GM23248 (cell line): ENCODE measurements at regions not wholly inside any gene's neighbourhood (a gene's known extent, or its start where the extent isn't known, plus 50 kb on each side); places are given as distances from the start of the nearest gene placed in this dataset.
"Not testable (repeated sequence)": the region's sequence is repeated elsewhere in the genome, so short reads cannot be mapped to it uniquely, and the experiment has no call there.

Experiments used
- DNase-seq: peaks from one replicate; pipeline ENCODE4 v3.0.0-alpha.2; 2015
- H2AFZ ChIP-seq: fragments of 200-600 bp; sonication (generic); 2 replicates; pipeline ENCODE4 v1.6.1; 2016; ENCODE audit warnings: antibody characterized with exemption
- H3F3A ChIP-seq: fragments of 200-600 bp; sonication (generic); 2 replicates; pipeline ENCODE4 v1.6.1; 2016; ENCODE audit warnings: mild to moderate bottlenecking, antibody characterized with exemption, mixed run types; ENCODE audit not compliant: insufficient read depth
- H3K27ac ChIP-seq: fragments of 200-600 bp; sonication (generic); 2 replicates; pipeline ENCODE4 v1.5.1; 2016; ENCODE audit warnings: mild to moderate bottlenecking
- H3K27me3 ChIP-seq: fragments of 200-600 bp; sonication (generic); replicated peaks from 2 replicates; pipeline ENCODE4 v1.6.1; 2016; ENCODE audit warnings: mild to moderate bottlenecking; ENCODE audit not compliant: insufficient read depth
- H3K36me3 ChIP-seq: fragments of 200-600 bp; sonication (generic); 2 replicates; pipeline ENCODE4 v1.6.1; 2016; ENCODE audit warnings: low read depth, mild to moderate bottlenecking
- H3K4me1 ChIP-seq: fragments of 200-600 bp; sonication (generic); 2 replicates; pipeline ENCODE4 v1.6.1; 2016; ENCODE audit warnings: mild to moderate bottlenecking; ENCODE audit not compliant: insufficient read depth
- H3K4me2 ChIP-seq: fragments of 200-600 bp; sonication (generic); one replicate; pipeline ENCODE4 v1.6.1; 2016; ENCODE audit warnings: mild to moderate bottlenecking; ENCODE audit not compliant: unreplicated experiment
- H3K4me3 ChIP-seq: fragments of 200-600 bp; sonication (generic); 2 replicates; pipeline ENCODE4 v1.5.1; 2016; ENCODE audit warnings: mild to moderate bottlenecking
- H3K79me2 ChIP-seq: fragments of 200-600 bp; sonication (generic); 2 replicates; pipeline ENCODE4 v1.6.1; 2016; ENCODE audit warnings: mild to moderate bottlenecking; ENCODE audit not compliant: insufficient read depth
- H3K9ac ChIP-seq: fragments of 200-600 bp; sonication (generic); 2 replicates; pipeline ENCODE4 v1.6.1; 2016; ENCODE audit warnings: mild to moderate bottlenecking
- H3K9me2 ChIP-seq: fragments of 200-600 bp; sonication (generic); 2 replicates; pipeline ENCODE4 v1.6.1; 2016; ENCODE audit warnings: mixed run types, mild to moderate bottlenecking, moderate library complexity; ENCODE audit not compliant: insufficient read depth
- H3K9me3 ChIP-seq: fragments of 200-600 bp; sonication (generic); one replicate; pipeline ENCODE4 v1.6.1; 2017; ENCODE audit warnings: low read depth
- H4K20me1 ChIP-seq: fragments of 200-600 bp; sonication (generic); 2 replicates; pipeline ENCODE4 v1.6.0; 2016; ENCODE audit not compliant: insufficient read depth
- EZH2 ChIP-seq: fragments of 200-600 bp; sonication (generic); IDR thresholded peaks from 2 replicates; pipeline ENCODE4 v1.6.1; 2018; ENCODE audit warnings: antibody characterized with exemption, mild to moderate bottlenecking; ENCODE audit not compliant: insufficient read depth, poor library complexity, severe bottlenecking
- EZH2phosphoT487 ChIP-seq: fragments of 200-600 bp; sonication (generic); IDR thresholded peaks from 2 replicates; pipeline ENCODE4 v1.6.1; 2018; ENCODE audit warnings: antibody characterized with exemption, moderate library complexity, mild to moderate bottlenecking, low read depth; ENCODE audit not compliant: insufficient read depth
- WGBS, 2 experiments: methylation state at CpG; one replicate each; pipeline ENCODE4 v1.1.6; 2015 to 2017; ENCODE audit warnings: low lambda C conversion rate in 2 of 2, low coverage in 1 of 2; ENCODE audit errors: missing lambda C conversion rate in 2 of 2; 5-methylcytosine and 5-hydroxymethylcytosine counted together
- in situ Hi-C: fragments of 300-500 bp; cut with MboI; formaldehyde crosslinking; loops from 2 replicates; pipeline ENCODE4 v1.15.0; 2020

GRCh38 chr11:80261776-80262175 is 820.9 kb upstream of the TENM4 start:
- Histone ChIP-seq H2AFZ (no peak overlapping the region), H3K27ac (no peak overlapping the region), H3K9ac (no peak overlapping the region), H3K4me1 (no peaks in the 10 kb centered on the region), H3K27me3 (no peaks in the 10 kb centered on the region), H3F3A (no peaks in the 10 kb centered on the region), H4K20me1 (no peaks in the 10 kb centered on the region), H3K36me3 (no peaks in the 10 kb centered on the region), H3K79me2 (no peaks in the 10 kb centered on the region), H3K4me3 (no peak overlapping the region), H3K4me2 (no peak overlapping the region), H3K9me2 (no peaks in the 10 kb centered on the region), H3K9me3 (no peaks in the 10 kb centered on the region)
- in situ Hi-C loops, result no loop called here
- 25 to 34% methylated on average over 5 of the region's 5 CpGs for WGBS, 2 experiments
- DNase-seq, result no peak
- no peak for TF ChIP-seq EZH2
- TF ChIP-seq EZH2phosphoT487, result no peak

- H3K27ac ChIP-seq, H3K4me2 ChIP-seq, in situ Hi-C loops, H4K20me1 ChIP-seq, H3K27me3 ChIP-seq, H3K9me2 ChIP-seq, H3K4me3 ChIP-seq, H3K36me3 ChIP-seq, H3K9me3 ChIP-seq, H3K9ac ChIP-seq, H3K79me2 ChIP-seq, H2AFZ ChIP-seq, H3F3A ChIP-seq, H3K4me1 ChIP-seq, DNase-seq: not testable (repeated sequence)
- 59 to 68% methylated on average over 21 to 38 of the region's 45 CpGs for WGBS, 2 experiments
Observed at GRCh38 chr11:80257319-80258015, 816.6 kb upstream of the TENM4 start.

GRCh38 chr11:80255021-80255420 is 814.2 kb upstream of the TENM4 start:
- no peaks in the 10 kb centered on the region for H3K9me3 ChIP-seq
- no peak for TF ChIP-seq EZH2
- no peak for TF ChIP-seq EZH2phosphoT487
- H2AFZ ChIP-seq, result no peak overlapping the region
- no peaks in the 10 kb centered on the region for H3K79me2 ChIP-seq
- H3K4me2 ChIP-seq, result no peak overlapping the region
- H3K4me1 ChIP-seq, result no peaks in the 10 kb centered on the region
- H3K4me3 ChIP-seq, result no peak overlapping the region
- H3F3A ChIP-seq, result no peaks in the 10 kb centered on the region
- H3K36me3 ChIP-seq, result no peaks in the 10 kb centered on the region
- no peaks in the 10 kb centered on the region for H4K20me1 ChIP-seq
- H3K27me3 ChIP-seq, result no peaks in the 10 kb centered on the region
- no peak overlapping the region for H3K9ac ChIP-seq
- in situ Hi-C loops, result no loop called here
- H3K27ac ChIP-seq, result no peak overlapping the region
- no peak for DNase-seq
- H3K9me2 ChIP-seq, result no peaks in the 10 kb centered on the region

GRCh38 chr11:80241766-80242165 is 800.9 kb upstream of the TENM4 start:
- TF ChIP-seq EZH2phosphoT487, result no peak
- TF ChIP-seq EZH2, result no peak
- Histone ChIP-seq H2AFZ (no peak overlapping the region), H3K27me3 (no peaks in the 10 kb centered on the region), H3F3A (no peaks in the 10 kb centered on the region), H3K4me2 (no peak overlapping the region), H3K9me2 (no peaks in the 10 kb centered on the region), H3K27ac (no peak overlapping the region), H3K4me3 (no peak overlapping the region), H3K4me1 (no peaks in the 10 kb centered on the region), H3K9ac (no peak overlapping the region), H3K79me2 (no peaks in the 10 kb centered on the region), H3K36me3 (no peaks in the 10 kb centered on the region), H3K9me3 (no peaks in the 10 kb centered on the region), H4K20me1 (no peaks in the 10 kb centered on the region)
- in situ Hi-C loops, result no loop called here
- no peak for DNase-seq
- WGBS, 2 experiments, result 46 to 49% methylated on average over 3 of the region's 3 CpGs

- no peaks in the 10 kb centered on the region for H3K4me1 ChIP-seq
- no peaks in the 10 kb centered on the region for H3K36me3 ChIP-seq
- H2AFZ ChIP-seq, result no peak overlapping the region
- H3K27me3 ChIP-seq, result no peaks in the 10 kb centered on the region
- H3K9me3 ChIP-seq, result no peaks in the 10 kb centered on the region
- H3K4me3 ChIP-seq, result no peak overlapping the region
- H3K9me2 ChIP-seq, result no peaks in the 10 kb centered on the region
- no peaks in the 10 kb centered on the region for H4K20me1 ChIP-seq
- no peaks in the 10 kb centered on the region for H3K79me2 ChIP-seq
- DNase-seq, result no peak
- H3F3A ChIP-seq, result no peaks in the 10 kb centered on the region
- no peak overlapping the region for H3K27ac ChIP-seq
- WGBS, 2 experiments, result 0% methylated on average over 1 of the region's 1 CpG
- H3K4me2 ChIP-seq, result no peak overlapping the region
- in situ Hi-C loops, result no loop called here
- H3K9ac ChIP-seq, result no peak overlapping the region
- no peak for TF ChIP-seq EZH2phosphoT487
- TF ChIP-seq EZH2, result no peak
Observed at GRCh38 chr11:80240245-80240644, 799.4 kb upstream of the TENM4 start.
